ENCODE measurements at regions not wholly inside any gene's neighbourhood (a gene's known extent, or its start where the extent isn't known, plus 50 kb on each side); places are given as distances from the start of the nearest gene placed in this dataset.

DNA sequence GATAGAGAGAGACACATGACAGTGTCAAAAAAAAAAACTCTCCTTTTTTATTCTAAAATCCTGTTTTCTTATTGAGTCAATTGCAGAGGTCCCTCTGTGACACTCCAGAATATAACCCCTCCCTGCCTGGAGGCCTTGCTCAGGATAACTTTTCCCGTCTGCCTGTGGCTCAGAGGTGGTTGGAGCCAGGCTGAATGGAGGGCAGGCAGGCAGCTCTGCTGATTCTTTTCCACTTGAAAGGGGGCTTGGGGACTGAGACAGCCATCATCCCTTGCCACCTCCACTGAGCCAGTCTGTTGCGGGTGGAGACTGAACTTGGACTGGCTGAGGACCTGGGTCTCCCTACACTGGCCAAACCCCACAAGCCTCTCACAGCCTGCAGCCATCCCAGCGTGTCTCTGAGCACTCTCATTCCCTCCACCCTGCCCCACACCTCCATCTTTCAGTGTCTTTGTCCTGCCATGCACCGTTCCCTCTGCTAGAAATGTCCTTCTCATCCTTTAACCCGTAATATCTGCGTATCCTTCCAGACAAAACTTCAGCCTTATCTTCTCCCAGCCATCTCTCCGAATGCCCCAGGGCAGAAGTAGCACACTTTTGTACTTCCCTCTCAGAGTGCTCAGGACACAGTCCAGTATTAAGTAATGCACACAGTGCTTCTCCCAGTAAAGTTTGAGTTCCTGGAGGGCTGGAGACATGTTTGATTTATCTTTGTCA, 139.9 kb downstream of the CHIC2 start:
- TF ChIP-seq, protein P1, sequence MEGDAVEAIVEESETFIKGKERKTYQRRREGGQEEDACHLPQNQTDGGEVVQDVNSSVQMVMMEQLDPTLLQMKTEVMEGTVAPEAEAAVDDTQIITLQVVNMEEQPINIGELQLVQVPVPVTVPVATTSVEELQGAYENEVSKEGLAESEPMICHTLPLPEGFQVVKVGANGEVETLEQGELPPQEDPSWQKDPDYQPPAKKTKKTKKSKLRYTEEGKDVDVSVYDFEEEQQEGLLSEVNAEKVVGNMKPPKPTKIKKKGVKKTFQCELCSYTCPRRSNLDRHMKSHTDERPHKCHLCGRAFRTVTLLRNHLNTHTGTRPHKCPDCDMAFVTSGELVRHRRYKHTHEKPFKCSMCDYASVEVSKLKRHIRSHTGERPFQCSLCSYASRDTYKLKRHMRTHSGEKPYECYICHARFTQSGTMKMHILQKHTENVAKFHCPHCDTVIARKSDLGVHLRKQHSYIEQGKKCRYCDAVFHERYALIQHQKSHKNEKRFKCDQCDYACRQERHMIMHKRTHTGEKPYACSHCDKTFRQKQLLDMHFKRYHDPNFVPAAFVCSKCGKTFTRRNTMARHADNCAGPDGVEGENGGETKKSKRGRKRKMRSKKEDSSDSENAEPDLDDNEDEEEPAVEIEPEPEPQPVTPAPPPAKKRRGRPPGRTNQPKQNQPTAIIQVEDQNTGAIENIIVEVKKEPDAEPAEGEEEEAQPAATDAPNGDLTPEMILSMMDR (IDR thresholded peaks at IDR 0.05; ENCODE audit: poor library complexity, severe bottlenecking), result no peak
- TF ChIP-seq MXI1 (conservative IDR thresholded peaks at IDR 0.05; ENCODE audit: poor library complexity, severe bottlenecking), result no peak
- Histone ChIP-seq H3K27ac (ENCODE audit: low read length) (no peak overlapping the region), H3K4me2 (ENCODE audit: low read length) (no peak overlapping the region), H3K79me2 (replicated peaks; ENCODE audit: insufficient read depth, low read length) (no peaks in the 10 kb centered on the region), H4K20me1 (ENCODE audit: insufficient read depth) (no peaks in the 10 kb centered on the region), H3K9me3 (ENCODE audit: low read length) (no peaks in the 10 kb centered on the region), H3K9me2 (ENCODE audit: insufficient read depth, low read length) (no peaks in the 10 kb centered on the region), H3K9ac (ENCODE audit: low read length) (no peak overlapping the region), H3K4me3 (ENCODE audit: low read length) (no peak overlapping the region), H3K27me3 (ENCODE audit: insufficient read depth, low read depth, low read length) (no peaks in the 10 kb centered on the region), H3F3A (ENCODE audit: insufficient read depth, low read length, poor library complexity, severe bottlenecking) (no peaks in the 10 kb centered on the region), H3K36me3 (ENCODE audit: insufficient read depth, low read length) (no peaks in the 10 kb centered on the region), H2AFZ (ENCODE audit: low read depth, low read length) (no peak overlapping the region)

- Histone ChIP-seq H3K79me2 (replicated peaks; ENCODE audit: insufficient read depth, low read length) (no peaks in the 10 kb centered on the region), H3K27ac (ENCODE audit: low read length) (no peak overlapping the region), H3K9me3 (ENCODE audit: low read length) (no peaks in the 10 kb centered on the region), H3F3A (ENCODE audit: insufficient read depth, low read length, poor library complexity, severe bottlenecking) (no peaks in the 10 kb centered on the region), H3K9ac (ENCODE audit: low read length) (no peak overlapping the region), H3K4me3 (ENCODE audit: low read length) (no peak overlapping the region), H3K36me3 (ENCODE audit: insufficient read depth, low read length) (no peaks in the 10 kb centered on the region), H2AFZ (ENCODE audit: low read depth, low read length) (no peak overlapping the region), H3K4me2 (ENCODE audit: low read length) (no peak overlapping the region), H3K27me3 (ENCODE audit: insufficient read depth, low read depth, low read length) (no peaks in the 10 kb centered on the region), H3K9me2 (ENCODE audit: insufficient read depth, low read length) (no peaks in the 10 kb centered on the region), H4K20me1 (ENCODE audit: insufficient read depth) (no peaks in the 10 kb centered on the region)
- TF ChIP-seq REST (IDR thresholded peaks at IDR 0.05; ENCODE audit: borderline replicate concordance) (no peak), SMC3 (conservative IDR thresholded peaks at IDR 0.05; ENCODE audit: poor library complexity) (no peak), POLR2AphosphoS5 (IDR thresholded peaks at IDR 0.05) (no peak), RAD21 (conservative IDR thresholded peaks at IDR 0.05) (no peak), EP300 (conservative IDR thresholded peaks at IDR 0.05; ENCODE audit: poor library complexity, severe bottlenecking) (no peak), MXI1 (conservative IDR thresholded peaks at IDR 0.05; ENCODE audit: poor library complexity, severe bottlenecking) (no peak)
These were observed 140.5 kb downstream of the CHIC2 start for GRCh38 chr4:53923921-53924320.

- TF ChIP-seq POLR2AphosphoS5 (IDR thresholded peaks at IDR 0.05), result no peak
- TF ChIP-seq RAD21 (conservative IDR thresholded peaks at IDR 0.05), result no peak
- no peak for TF ChIP-seq EZH2 (IDR thresholded peaks at IDR 0.05; ENCODE audit: borderline replicate concordance, insufficient read depth, low read length, poor library complexity, severe bottlenecking)
- TF ChIP-seq MXI1 (conservative IDR thresholded peaks at IDR 0.05; ENCODE audit: poor library complexity, severe bottlenecking), result no peak
- no peak for TF ChIP-seq EP300 (conservative IDR thresholded peaks at IDR 0.05; ENCODE audit: poor library complexity, severe bottlenecking)
- TF ChIP-seq, protein P1 (IDR thresholded peaks at IDR 0.05; ENCODE audit: poor library complexity, severe bottlenecking), result no peak
- TF ChIP-seq REST (IDR thresholded peaks at IDR 0.05; ENCODE audit: borderline replicate concordance), result no peak
- TF ChIP-seq SMC3 (conservative IDR thresholded peaks at IDR 0.05; ENCODE audit: poor library complexity), result no peak
- no peak for TF ChIP-seq TAF1 (IDR thresholded peaks at IDR 0.05; ENCODE audit: low read depth)
- no peaks in the 10 kb centered on the region for H3K79me2 ChIP-seq (replicated peaks; ENCODE audit: insufficient read depth, low read length)
- H3K36me3 ChIP-seq (ENCODE audit: insufficient read depth, low read length), result no peaks in the 10 kb centered on the region
- no peak overlapping the region for H3K4me3 ChIP-seq (ENCODE audit: low read length)
- no peak overlapping the region for H3K27ac ChIP-seq (ENCODE audit: low read length)
- no peak overlapping the region for H2AFZ ChIP-seq (ENCODE audit: low read depth, low read length)
- no peaks in the 10 kb centered on the region for H3K9me2 ChIP-seq (ENCODE audit: insufficient read depth, low read length)
- H3K9me3 ChIP-seq (ENCODE audit: low read length), result no peaks in the 10 kb centered on the region
- no peaks in the 10 kb centered on the region for H4K20me1 ChIP-seq (ENCODE audit: insufficient read depth)
- no peak overlapping the region for H3K4me2 ChIP-seq (ENCODE audit: low read length)
- no peaks in the 10 kb centered on the region for H3F3A ChIP-seq (ENCODE audit: insufficient read depth, low read length, poor library complexity, severe bottlenecking)
- H3K27me3 ChIP-seq (ENCODE audit: insufficient read depth, low read depth, low read length), result no peaks in the 10 kb centered on the region
- no peak overlapping the region for H3K9ac ChIP-seq (ENCODE audit: low read length)
These were observed 142.5 kb downstream of the CHIC2 start for GRCh38 chr4:53921856-53922255.
